ENCODE measurements at regions not wholly inside any gene's neighbourhood (a gene's known extent, or its start where the extent isn't known, plus 50 kb on each side); places are given as distances from the start of the nearest gene placed in this dataset.

DNA sequence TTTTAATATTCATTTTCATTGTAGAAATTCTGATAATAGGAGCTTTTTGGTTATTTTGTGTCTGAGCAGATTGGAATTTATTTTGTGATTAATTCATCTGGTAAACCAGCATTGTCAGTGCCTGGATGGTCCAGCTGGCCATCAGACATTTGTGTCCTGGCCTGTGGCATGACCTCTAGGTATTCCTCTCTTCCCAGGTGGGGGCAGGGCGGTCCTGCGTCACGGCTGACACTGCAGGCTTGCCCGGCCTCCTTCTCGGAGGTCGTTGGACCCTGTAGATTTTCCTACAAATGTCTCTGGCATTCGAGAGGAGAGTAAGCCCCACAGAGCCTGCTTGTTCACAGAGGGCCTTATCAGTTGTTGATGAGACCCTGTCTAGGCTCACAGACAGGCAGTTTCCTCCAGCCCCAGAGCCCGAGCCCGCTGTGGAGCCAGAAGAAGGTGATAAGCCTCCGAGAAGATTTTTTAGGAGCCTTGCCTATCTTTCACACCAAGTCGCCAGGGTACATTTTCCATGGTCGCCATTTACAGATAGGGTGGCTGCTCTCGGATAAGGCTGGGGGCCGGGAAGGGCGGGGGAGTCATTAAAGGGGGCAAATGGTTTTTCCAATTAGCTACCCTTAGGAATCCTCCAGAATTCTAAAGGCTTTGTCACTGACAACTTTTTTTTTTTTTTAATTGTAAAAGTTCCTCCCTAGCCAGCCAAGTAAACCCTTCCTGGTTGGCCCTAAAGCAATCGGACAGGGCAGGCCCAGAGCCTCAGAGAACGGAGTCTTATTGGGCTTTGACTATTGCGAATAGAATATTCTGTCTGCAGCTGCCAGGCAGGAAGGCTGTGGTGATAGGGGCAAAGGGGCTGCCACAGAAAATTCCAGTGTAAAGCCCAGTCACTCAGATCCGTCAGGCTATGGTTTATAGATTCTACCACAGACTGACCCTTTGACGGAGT, 78.1 kb upstream of the TBX20 start:
- no peak for DNase-seq

DNA sequence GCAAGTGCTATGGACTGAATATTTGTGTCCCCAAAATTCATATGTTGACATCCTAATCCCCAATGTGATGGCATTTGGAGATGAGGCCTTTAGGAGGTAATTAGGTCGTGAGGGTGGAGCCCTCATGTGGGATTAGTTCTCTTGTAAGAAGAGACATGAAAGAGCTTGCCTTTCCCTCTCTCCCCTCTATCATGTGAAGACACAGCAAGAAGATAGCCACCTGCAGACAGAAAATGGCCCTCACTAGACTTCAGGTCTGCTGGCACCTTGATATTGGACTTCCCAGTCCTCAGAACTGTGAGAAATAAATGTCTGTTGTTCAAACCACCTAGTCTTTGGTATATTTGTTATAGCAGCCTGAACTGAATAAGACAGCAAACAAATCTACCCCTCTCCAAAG, 75.1 kb upstream of the TBX20 start:
- DNase-seq = no peak

DNA sequence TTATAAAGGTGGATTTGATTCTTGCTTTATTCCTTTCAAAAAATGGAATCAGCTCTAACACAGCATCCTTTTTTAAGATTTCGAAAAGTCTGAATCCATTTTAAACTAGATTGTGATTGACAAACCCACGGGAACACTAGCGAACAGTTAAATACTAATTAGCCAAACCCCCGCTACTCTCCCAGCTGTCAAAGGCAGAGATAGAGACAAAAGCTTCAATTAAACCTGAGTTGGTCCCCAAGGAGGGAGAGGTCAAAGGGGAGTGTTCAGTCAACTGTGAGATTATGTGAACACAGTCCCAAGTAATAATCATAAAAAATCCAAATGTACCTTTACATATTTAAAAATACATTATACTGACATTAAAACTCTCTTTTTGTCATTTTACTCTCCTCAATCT, 65.7 kb upstream of the TBX20 start:
- no peak for DNase-seq

DNA sequence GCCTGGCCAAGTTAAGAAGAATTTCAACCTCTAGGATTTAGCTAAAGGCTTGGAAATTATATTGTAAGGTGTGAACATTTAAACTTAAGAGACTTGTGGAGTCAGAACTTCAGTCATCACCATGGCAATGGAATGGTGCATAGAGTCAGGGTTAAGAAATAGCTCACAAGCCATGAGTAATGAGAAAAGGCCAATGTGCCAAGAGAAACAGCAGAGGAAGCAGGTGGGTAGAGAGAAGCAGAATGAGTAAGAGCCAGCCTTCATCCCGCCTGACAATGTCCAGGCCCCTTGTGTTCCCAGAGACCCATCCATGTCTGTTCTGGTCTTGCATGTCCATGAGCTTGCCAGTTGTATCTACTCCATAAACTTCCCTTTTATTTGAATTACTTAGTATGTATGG, 62.6 kb upstream of the TBX20 start:
- DNase-seq = no peak

DNA sequence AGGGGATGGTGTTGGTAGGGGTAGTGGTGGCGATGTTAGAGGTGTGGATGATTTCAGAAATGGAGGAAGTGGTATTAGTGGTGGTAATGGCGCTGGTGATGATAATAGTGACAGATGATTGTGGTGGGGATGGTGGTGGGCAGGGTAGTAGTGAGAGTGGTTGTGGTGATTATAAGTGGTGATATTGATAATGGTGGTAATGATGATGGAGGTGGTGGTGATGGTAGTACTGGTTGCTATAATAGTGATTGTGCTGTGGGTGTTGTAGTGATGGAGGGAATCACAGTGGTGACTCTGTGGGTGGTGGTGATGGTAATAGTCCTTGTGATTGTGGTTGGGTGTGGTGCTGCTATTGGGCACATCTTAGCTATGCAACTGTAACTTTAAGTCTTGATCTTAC, 61.6 kb upstream of the TBX20 start:
- DNase-seq = no peak

DNA sequence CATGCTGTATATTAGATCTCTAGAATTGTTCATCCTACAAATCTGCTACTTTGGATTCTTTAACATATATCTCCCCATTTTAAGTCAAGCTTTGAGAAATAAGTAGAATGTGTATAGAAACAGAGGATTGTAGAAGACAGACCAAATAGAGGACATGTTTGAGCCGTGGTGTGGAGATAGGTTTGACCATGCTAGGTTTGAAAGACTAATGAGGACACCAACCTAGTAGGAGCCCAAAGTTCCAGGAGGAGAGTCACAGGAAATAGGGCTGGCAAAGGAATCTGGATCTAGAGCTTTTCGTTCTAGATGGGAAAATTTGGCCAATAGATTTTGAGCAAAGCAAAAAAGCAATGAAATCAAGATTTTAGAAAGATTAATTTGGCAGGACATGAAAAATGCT, 60.5 kb upstream of the TBX20 start:
- DNase-seq = no peak

DNA sequence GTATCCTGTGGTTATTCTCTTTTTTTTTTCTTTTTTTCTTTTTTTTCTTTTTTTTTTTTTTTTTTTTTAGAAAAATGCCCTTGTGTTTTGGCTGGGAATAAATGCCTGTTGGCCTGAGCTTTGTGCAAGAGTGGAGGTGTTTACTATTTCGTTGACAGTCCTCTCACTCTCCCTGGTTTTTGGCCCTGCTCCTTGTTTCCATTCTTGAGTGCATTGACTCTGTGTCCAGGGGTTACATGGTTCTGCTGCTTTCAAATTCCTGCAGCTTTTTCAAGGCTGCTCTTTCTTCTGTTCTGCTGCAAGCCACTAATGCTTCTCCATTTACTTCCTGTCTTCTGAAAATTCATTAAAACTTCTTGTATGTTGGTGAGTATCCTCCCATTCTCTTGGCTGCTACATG, 59.7 kb upstream of the TBX20 start:
- DNase-seq = no peak
